Right atrium auricular region (tissue), 2 donors: ENCODE measurements at regions not wholly inside any gene's neighbourhood (a gene's known extent, or its start where the extent isn't known, plus 50 kb on each side); places are given as distances from the start of the nearest gene placed in this dataset.
"Not testable (repeated sequence)": the region's sequence is repeated elsewhere in the genome, so short reads cannot be mapped to it uniquely, and the experiment has no call there.

Experiments used
- DNase-seq: peaks from one replicate; pipeline ENCODE4 v3.0.0-alpha.2; 2019; ENCODE audit warnings: low spot score
- H3K27ac ChIP-seq, 2 donors: fragments of 200-600 bp; sonication (generic); 1 replicate in 1 of 2; 2 replicates in 1 of 2; pipeline ENCODE4 v1.5.1; 2016 to 2019
- H3K27me3 ChIP-seq, 2 donors: fragments of 200-600 bp; sonication (generic); one replicate each; pipeline versions ENCODE4 v1.5.1 to v1.6.0; 2017 to 2019
- H3K36me3 ChIP-seq: fragments of 200-600 bp; sonication (generic); one replicate; pipeline ENCODE4 v1.5.1; 2016
- H3K4me1 ChIP-seq, 2 donors: fragments of 200-600 bp; sonication (generic); one replicate each; pipeline versions ENCODE4 v1.5.1 to v1.6.0; 2017 to 2019
- H3K4me3 ChIP-seq, 2 donors: fragments of 200-600 bp; sonication (generic); 1 replicate in 1 of 2; 2 replicates in 1 of 2; pipeline ENCODE4 v1.5.1; 2017 to 2019; ENCODE audit warnings: mild to moderate bottlenecking in 1 of 2, moderate library complexity in 1 of 2
- H3K9me3 ChIP-seq, 2 donors: fragments of 200-600 bp; sonication (generic); one replicate each; pipeline ENCODE4 v1.5.1; 2019
- CTCF ChIP-seq, 2 donors: fragments of 200-600 bp; sonication (generic); IDR thresholded peaks; one replicate each; pipeline ENCODE4 v1.5.1; 2019; ENCODE audit warnings: antibody characterized with exemption in 2 of 2

- Histone ChIP-seq H3K36me3 (no peaks in the 10 kb centered on the region), H3K4me1 (no peaks in the 10 kb centered on the region), H3K9me3 (no peaks in the 10 kb centered on the region), H3K27me3 (no peaks in the 10 kb centered on the region), H3K27ac (no peak overlapping the region), H3K4me3 (no peak overlapping the region)
- no peak for TF ChIP-seq CTCF (IDR thresholded peaks at IDR 0.05)
- no peak for DNase-seq
Measured at GRCh38 chr12:131535779-131536178, 175.1 kb upstream of the SFSWAP start.

GRCh38 chr12:131536337-131536736 lies 174.6 kb upstream of the SFSWAP start:
- TF ChIP-seq CTCF (IDR thresholded peaks at IDR 0.05), result no peak
- Histone ChIP-seq H3K27ac (no peak overlapping the region), H3K27me3 (no peaks in the 10 kb centered on the region), H3K4me1 (no peaks in the 10 kb centered on the region), H3K9me3 (no peaks in the 10 kb centered on the region), H3K4me3 (no peak overlapping the region), H3K36me3 (no peaks in the 10 kb centered on the region)
- no peak for DNase-seq

- Histone ChIP-seq H3K9me3 (no peaks in the 10 kb centered on the region), H3K4me1 (no peaks in the 10 kb centered on the region), H3K27me3 (no peaks in the 10 kb centered on the region), H3K4me3 (no peak overlapping the region), H3K27ac (no peak overlapping the region), H3K36me3 (no peaks in the 10 kb centered on the region)
- TF ChIP-seq CTCF (IDR thresholded peaks at IDR 0.05), result no peak
- no peak for DNase-seq
Measured at GRCh38 chr12:131536766-131537165, 174.1 kb upstream of the SFSWAP start.

- Histone ChIP-seq H3K4me1 (no peaks in the 10 kb centered on the region), H3K27me3 (no peaks in the 10 kb centered on the region)
Measured at GRCh38 chr12:131537267-131537958, 173.5 kb upstream of the SFSWAP start.

GRCh38 chr12:131539381-131539780 lies 171.5 kb upstream of the SFSWAP start:
- no peaks in the 10 kb centered on the region for H3K4me1 ChIP-seq
- no peak overlapping the region for H3K4me3 ChIP-seq
- no peak for DNase-seq
- no peaks in the 10 kb centered on the region for H3K9me3 ChIP-seq
- no peaks in the 10 kb centered on the region for H3K36me3 ChIP-seq
- H3K27ac ChIP-seq, result no peak overlapping the region
- H3K27me3 ChIP-seq, result no peaks in the 10 kb centered on the region
- TF ChIP-seq CTCF (IDR thresholded peaks at IDR 0.05), result no peak

More at GRCh38 chr12:131537267-131537958, 173.5 kb upstream of the SFSWAP start:
- H3K36me3 ChIP-seq, result no peaks in the 10 kb centered on the region
- H3K4me3 ChIP-seq, result no peak overlapping the region
- H3K27ac ChIP-seq, result no peak overlapping the region
- no peaks in the 10 kb centered on the region for H3K9me3 ChIP-seq
- no peak for TF ChIP-seq CTCF (IDR thresholded peaks at IDR 0.05)
- no peak for DNase-seq

GRCh38 chr12:131540138-131540623 lies 170.7 kb upstream of the SFSWAP start:
- H3K36me3 ChIP-seq, result no peaks in the 10 kb centered on the region
- no peaks in the 10 kb centered on the region for H3K27me3 ChIP-seq
- no peaks in the 10 kb centered on the region for H3K4me1 ChIP-seq
- no peak for DNase-seq
- no peak for TF ChIP-seq CTCF (IDR thresholded peaks at IDR 0.05)
- no peak overlapping the region for H3K4me3 ChIP-seq
- no peaks in the 10 kb centered on the region for H3K9me3 ChIP-seq
- H3K27ac ChIP-seq, result no peak overlapping the region

- not testable (repeated sequence) for H3K9me3 ChIP-seq, DNase-seq, H3K27ac ChIP-seq, H3K36me3 ChIP-seq, H3K4me1 ChIP-seq, H3K4me3 ChIP-seq, H3K27me3 ChIP-seq
Measured at GRCh38 chr12:131541512-131541911, 169.4 kb upstream of the SFSWAP start.
